ENCODE measurements at regions not wholly inside any gene's neighbourhood (a gene's known extent, or its start where the extent isn't known, plus 50 kb on each side); places are given as distances from the start of the nearest gene placed in this dataset.

DNA sequence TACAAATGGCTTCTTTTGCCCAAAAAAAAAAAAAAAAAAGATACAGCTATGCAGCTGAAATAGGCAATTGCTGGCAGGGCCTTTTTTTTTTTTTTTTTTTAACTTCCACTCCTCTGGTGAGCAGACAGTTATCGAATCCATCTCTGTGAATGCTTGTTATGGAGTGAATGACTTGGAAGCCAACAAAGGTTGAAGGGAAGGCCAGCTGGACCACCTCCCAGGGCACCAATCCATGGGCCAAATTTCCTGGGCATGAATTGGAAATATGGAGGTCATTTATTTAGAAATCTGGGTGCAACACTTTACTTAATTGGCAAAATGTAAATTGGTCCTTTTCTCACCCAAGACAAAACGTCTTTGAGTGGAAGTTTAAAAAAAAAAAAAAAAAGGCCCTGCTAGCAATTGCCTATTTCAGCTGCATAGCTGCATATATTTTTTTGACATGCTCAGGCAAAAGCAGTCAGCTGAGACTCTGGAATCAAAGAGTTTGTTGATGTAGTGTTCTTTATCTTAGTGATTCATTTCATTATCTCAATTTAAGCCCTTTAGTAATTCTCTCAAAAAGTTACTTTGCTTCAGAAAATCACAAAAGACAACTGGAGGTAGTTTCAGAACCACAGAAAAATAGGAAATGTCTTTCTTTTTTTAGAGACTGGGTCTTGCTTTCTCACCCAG, 392.2 kb upstream of the KLF4 start:
- no peak for DNase-seq

- DNase-seq, result no peak
Observed at GRCh38 chr9:107878462-107878861, 388.9 kb upstream of the KLF4 start.

DNA sequence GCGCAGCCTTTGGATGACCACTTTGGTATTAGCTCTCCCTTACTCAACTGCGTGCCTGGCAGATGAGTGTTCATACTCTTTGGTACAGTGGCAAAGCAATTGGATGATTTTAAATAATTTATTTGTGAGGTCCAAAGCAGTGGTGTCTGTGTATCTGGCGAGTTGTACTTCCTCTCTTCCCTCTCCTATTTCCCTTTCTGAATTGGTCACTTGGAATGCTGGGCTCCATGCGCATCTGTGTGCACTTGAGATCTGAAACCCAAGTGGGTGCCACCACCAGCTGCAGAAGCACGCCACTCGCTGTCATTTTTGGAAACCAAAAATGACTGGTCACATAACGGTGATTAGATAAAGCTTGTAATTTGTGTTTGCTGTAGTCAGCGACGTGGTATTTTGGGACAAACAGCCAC, 386.0 kb upstream of the KLF4 start:
- DNase-seq, result no peak

GRCh38 chr9:107874591-107875369, 385.2 kb upstream of the KLF4 start:
- DNase-seq, result no peak

DNA sequence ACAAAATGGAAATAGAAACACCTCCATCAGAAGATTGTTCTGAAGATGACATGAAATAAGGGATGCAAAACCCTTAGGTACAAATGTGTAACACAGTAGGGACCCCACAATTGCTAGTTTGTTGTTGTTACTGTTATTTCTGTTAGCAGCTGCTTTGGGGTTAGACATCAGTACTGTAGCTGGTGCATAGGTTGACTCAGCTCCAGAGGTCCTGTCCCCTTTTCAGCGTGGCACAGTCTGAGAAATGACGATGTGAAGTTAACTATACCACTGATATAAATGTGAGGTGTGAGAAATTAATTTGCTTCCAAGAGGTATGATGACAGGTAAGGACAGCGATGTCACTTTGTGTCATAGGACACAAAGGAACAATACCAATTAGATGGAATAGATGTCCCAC, 384.6 kb upstream of the KLF4 start:
- DNase-seq, result no peak

GRCh38 chr9:107872457-107873192, 383.1 kb upstream of the KLF4 start:
- DNase-seq, result no peak

DNA sequence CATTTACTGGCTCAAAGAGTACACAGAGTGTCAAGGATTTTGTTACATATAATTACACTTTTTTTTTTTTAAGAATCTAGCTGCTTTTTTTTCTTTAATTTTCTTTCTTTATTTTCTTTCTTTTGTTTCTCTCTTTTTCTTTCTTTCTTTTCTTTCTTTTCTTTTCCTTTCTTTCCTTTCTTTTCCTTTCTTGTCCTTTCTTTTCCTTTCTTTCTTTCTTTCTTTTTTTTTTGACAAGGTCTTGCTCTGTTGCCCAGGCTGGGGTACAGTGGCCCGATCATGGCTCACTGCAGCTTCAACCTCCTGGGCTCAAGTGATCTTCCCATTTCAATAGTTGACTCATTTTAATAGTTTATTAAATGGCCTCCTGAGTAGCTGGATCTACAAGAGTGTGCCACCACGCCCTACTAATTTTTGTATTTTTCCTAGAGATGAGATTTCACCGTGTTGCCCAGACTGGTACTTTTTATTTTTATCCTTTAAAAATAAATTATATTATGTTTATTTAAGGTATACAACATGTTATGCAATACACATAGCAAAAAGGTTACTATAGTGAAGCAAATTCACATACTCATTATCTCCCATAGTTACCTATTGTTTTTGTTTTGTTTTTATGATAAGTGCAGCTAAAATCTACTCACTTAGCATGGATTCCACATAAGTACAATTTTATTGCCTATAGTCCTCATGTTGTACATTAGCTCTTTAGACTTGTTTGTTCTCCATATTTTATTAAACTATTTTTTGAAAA, 381.5 kb upstream of the KLF4 start:
- no peak for DNase-seq

DNA sequence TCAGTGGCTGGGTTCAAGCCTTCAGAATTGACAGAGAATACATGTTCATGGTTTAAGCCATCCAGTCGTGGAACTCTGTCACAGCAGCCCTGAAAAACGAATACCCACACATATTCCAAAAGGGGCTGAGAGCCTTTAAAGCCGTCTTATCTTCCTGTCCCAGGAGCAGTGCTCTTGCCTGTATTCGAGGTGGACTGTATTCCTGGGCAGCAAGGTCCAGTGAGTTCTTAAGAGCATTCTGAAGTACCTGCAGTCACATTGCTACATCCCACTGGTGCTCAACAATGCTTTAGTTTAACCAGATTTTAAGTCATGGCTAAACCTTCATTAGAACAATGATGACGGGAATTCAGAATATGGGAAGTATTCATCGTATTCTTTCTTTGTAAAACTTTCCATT, 380.7 kb upstream of the KLF4 start:
- DNase-seq, result no peak

GRCh38 chr9:107869111-107869510, 379.5 kb upstream of the KLF4 start:
- DNase-seq, result no peak

DNA sequence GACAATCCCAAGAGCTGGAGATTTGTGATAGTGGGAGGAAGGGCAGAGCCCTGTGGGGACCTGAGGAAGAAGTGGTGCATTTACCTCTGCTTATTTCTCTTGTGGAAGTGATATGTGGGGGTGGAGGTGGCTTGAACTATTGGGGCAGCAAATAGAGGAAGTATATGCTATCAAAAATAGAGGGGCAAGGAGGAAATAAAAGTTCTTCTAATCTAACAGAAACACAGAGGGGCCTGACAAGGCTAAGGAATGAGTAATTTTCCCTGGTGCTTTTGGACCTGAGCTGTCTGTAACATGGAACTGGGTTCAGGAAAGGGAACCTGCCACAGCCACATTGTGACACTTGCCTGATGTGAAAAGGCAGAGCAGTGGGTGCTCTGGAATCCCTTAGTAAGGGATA, 378.6 kb upstream of the KLF4 start:
- no peak for DNase-seq

GRCh38 chr9:107867738-107868137, 378.2 kb upstream of the KLF4 start:
- no peak for DNase-seq

DNA sequence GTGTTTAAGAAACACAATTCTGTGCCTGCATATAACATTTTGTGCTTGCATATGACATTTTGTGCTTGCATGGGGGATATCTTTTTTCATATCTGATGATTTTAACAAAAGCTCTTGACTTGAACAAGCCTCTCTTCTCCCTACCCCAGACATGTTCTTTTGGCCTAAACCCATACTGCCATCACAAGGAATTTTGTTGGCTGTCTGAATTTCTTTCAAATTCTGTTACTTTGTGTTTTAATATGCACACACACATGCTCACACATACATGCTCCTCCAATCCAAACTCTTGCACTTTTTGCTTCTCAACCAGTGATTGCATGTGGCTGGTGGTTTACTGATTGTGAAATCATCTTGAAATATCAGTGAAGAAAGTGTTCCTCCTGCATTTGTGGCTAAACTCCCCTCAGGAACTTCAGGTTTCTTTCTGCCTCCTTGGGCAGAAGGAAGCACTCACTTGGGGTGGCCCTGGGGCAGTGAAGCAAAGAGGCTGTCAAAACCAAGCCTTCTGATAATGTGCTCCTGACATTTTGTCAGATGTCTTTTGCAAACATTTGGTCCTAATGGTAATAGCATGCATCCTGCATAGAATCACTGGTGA, 377.2 kb upstream of the KLF4 start:
- DNase-seq, result no peak

DNA sequence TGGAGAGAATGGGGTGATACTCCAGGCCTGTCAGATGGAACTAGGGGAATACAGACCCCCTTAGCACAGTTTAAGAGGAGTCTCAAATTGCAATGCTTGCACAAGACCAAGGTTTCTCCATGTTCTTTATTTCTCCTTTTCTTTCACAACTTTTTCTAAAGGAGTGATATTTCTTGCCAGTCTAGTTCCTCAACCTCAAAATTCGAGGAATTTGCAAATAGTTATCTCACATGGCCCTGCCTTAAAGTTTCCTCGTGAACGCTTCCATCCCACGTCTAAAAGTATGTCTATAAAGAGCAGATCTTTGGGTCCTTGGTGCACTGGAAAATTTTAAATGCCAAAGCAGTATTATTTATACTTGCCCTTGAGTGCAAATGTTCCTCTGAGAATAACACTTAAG, 373.8 kb upstream of the KLF4 start:
- DNase-seq, result no peak

- DNase-seq, result no peak
Observed at GRCh38 chr9:107862881-107863280, 373.3 kb upstream of the KLF4 start.

GRCh38 chr9:107862323-107862722, 372.8 kb upstream of the KLF4 start:
- no peak for DNase-seq

DNA sequence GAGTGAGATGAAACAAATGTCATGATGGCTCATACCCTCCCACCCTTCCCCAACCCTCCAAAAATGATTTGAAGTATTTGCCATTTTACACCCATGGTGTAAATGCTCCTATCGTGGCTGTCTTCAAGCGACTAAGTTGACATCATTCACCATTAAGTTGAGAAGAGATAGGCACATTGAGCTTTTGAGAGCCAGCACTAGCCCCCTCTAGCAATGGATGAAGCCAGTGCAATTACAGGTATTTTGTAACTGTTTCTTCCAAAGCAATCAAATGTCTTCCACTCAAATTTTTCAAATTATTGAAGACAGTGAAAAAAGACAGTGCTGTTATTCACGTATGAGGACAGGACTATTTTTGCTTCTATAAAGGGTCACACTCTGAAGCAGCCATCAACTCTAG, 371.5 kb upstream of the KLF4 start:
- DNase-seq, result no peak

- no peak for DNase-seq
Observed at GRCh38 chr9:107858260-107858659, 368.7 kb upstream of the KLF4 start.

GRCh38 chr9:107856633-107857032, 367.1 kb upstream of the KLF4 start:
- no peak for DNase-seq

DNA sequence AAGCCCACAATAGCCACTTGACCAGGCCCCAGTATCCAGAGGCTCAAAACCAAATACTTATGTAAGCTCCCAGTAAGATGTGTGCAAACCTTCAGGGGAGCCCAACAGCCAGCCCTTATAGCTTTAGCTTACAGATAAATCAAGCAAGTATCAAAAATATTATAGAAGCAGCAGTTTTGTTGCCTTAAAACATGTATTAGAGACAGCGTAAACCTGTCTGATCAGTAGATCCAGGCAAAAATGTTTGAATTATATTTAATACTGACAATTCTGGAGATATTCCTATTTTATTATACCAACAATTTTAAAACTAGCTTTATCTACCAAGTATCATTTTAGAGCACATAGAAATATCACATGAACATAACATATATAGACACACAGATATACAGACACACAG, 365.6 kb upstream of the KLF4 start:
- DNase-seq, result no peak

- no peak for DNase-seq
Observed at GRCh38 chr9:107853461-107853860, 363.9 kb upstream of the KLF4 start.

GRCh38 chr9:107852891-107853290, 363.3 kb upstream of the KLF4 start:
- no peak for DNase-seq

DNA sequence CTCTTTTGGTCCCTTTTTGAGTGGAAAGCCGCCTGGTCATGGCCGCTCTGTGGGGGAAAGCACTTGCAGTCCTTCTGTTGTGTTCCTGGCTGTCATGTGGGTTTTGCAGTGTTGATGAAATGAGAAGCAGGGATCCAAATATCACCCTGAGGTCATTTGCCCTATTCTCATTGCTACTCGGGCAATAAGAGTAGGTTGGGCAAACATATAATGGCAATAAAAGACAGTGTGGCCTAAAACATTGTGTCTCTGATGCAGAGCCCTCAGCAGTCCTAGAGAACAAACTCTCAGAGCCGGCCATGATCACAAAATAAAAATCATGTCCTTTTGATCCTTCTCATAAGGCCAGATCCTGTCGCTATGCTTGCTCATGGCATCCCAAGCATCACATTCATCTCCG, 361.1 kb upstream of the KLF4 start:
- no peak for DNase-seq
